Esophagus squamous epithelium (tissue), 4 donors: ENCODE measurements at regions not wholly inside any gene's neighbourhood (a gene's known extent, or its start where the extent isn't known, plus 50 kb on each side); places are given as distances from the start of the nearest gene placed in this dataset.

Experiments
- POLR2A ChIP-seq, 4 donors: fragments of 450-650 bp; IDR thresholded peaks; one replicate each; pipeline ENCODE4 v1.6.1; 2017; ENCODE audit warnings: antibody characterized with exemption in 4 of 4, mild to moderate bottlenecking in 4 of 4, moderate library complexity in 3 of 4
- TF ChIP-seq, protein P1 (sequence below), 6 experiments: fragments of 450-650 bp in 4 of 6; fragments of 200-600 bp in 2 of 6; sonication (generic) in 2 of 6; IDR thresholded peaks; one replicate each; pipeline ENCODE4 v1.5.1; 2016 to 2019; ENCODE audit warnings: antibody characterized with exemption in 6 of 6, mild to moderate bottlenecking in 4 of 6, moderate library complexity in 4 of 6

DNA sequence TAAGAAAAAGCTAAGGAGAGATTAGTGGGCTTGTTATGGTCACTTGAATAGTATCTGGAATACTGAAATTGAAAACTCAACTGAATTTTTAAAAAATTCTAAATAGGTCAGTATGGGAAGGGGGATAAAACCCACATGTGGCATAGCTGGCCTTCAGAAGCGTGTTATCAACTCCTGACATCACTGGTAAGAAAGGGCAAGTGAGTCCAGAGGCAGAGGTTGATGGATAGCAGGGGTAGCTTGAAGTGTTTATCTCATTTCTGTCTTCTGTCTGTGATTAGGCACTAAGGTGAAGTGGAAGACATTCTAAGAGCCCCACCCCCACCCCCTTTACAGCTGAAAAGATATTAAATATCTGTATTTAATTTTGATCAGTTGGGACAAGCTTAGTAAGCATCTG is 261.4 kb upstream of the TMTC1 start:
- TF ChIP-seq, protein P1, sequence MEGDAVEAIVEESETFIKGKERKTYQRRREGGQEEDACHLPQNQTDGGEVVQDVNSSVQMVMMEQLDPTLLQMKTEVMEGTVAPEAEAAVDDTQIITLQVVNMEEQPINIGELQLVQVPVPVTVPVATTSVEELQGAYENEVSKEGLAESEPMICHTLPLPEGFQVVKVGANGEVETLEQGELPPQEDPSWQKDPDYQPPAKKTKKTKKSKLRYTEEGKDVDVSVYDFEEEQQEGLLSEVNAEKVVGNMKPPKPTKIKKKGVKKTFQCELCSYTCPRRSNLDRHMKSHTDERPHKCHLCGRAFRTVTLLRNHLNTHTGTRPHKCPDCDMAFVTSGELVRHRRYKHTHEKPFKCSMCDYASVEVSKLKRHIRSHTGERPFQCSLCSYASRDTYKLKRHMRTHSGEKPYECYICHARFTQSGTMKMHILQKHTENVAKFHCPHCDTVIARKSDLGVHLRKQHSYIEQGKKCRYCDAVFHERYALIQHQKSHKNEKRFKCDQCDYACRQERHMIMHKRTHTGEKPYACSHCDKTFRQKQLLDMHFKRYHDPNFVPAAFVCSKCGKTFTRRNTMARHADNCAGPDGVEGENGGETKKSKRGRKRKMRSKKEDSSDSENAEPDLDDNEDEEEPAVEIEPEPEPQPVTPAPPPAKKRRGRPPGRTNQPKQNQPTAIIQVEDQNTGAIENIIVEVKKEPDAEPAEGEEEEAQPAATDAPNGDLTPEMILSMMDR (IDR thresholded peaks at IDR 0.05): no peak
- TF ChIP-seq POLR2A (IDR thresholded peaks at IDR 0.05): no peak
